CD4-positive, alpha-beta T cell treated with Interleukin-1 beta for 1 hour (primary cell): ENCODE measurements at regions not wholly inside any gene's neighbourhood (a gene's known extent, or its start where the extent isn't known, plus 50 kb on each side); places are given as distances from the start of the nearest gene placed in this dataset.

Source experiments
- DNase-seq, 2 donors: peaks; one replicate each; pipeline ENCODE4 v3.0.0-alpha.2; 2020 to 2022

DNA sequence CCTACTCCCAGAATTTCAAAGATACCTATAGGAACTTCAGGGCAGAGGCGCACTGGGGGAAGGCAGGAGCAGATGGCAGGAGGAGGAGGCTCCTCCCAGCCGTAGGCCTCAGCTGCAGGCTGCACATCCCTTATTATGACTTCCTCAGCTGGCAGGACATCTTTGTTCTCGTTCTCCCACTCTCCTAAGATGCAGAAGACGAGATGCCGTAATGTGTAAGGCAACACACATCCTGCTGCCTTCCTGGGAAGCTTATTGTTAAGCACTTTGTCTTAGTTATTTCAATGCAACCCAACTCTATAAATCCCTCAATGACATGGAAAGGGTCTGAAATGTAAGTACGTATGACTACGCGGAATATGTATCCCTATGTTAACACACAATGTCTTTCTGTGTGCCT lies 599.8 kb upstream of the MGMT start:
- DNase-seq: no peak

DNA sequence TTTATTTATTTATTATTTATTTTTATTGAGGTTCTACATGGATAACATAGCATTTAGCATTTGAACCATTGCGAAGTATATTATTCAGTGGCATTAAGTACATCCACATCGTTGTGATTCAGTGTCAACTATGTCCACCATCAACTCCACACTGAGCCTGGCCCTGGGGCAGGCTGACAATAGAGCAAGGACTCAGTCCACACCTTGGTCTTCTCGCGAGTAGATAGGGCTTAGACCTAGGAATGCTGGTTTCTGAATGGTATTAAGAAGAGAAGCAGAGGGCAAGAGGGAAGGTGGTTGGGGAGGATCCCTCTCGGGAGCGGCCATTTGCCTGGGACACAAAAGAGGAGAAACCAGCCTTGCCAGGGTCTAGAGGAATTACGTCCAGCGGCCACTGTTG lies 599.2 kb upstream of the MGMT start:
- DNase-seq: no peak

DNA sequence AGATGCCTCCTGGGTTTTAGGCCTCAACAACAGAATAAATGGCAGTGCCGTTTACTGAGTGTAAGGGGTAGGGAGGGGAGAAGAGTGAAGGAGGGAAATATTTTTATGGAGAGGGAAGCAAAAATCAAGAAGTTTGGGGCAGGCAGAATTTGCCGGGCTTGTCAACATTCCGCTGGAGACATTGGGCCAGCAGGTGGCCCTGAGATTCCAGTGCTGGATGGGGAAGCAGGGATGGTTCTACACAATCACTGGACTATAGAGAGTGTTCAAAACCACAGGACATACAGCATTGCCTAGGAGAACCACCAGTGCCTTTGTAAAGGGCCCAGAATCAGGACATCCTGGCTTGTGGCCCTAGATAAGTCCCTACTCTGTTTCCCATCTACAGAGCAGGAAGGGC lies 598.6 kb upstream of the MGMT start:
- DNase-seq: no peak

DNA sequence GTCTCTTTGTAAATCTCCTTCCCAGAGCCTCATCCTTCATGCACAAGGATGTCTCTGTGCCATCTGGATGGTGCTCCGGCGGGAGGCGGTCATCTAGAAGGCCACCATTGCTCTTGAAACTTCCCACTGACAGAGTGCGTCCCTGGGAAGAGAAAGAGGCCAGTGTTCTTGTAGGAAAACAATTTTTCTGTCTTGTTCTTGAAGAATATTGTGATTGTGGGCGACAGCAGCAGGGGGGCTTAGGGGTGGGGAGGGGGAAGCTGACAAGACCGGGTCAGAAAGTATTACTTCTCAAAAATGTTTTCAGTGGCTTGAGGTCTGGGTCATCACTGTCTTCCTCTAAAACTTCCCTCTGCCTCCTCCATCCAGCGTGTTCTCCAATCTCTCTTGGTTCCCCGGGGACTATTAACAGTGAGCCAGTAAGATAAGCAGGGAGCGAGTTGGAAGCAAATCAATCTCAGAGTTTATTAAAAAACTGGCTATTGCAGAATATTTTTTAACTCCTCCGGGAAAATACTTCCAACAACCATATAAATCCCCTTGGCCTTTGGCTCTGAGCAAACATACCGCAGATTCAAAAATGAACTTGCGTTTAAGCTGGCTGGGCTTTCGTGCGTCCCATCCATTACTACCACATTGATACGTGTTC lies 597.8 kb upstream of the MGMT start:
- DNase-seq: no peak

DNA sequence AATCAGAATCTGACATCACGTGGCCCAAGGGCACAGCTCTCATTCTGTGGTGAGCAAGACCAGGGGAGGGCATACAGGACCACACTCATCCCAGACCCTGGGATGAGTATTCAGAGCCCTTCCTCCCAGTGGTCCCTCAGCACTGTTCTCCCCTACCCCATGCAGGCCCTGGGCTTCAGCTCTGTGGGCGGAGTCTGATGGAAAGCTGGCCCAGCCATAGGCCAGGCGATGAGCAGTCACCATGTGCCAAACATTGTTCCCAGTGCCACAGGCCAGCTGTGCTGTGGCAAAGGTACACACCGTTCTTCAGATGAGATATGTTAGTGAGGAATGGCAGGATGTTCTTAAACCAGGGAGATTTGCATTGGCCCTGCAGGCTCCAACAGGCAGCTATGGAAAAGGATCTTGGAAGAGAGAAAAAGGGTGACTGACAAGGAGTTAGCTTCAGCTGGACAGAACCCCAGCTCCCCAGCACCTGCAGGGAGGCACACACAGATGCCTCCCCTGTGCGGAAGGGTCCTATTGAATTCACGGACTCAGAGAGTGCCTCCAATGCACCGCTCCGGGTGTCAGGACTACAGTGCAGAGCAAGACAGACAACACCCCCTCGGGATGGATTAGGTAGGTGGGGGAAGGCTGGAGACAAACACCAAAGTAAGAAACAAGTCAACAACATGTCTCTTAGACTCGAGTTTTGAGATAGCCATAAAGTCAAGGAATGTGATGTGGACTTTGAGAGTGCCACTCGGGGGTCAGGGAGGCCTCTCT lies 596.0 kb upstream of the MGMT start:
- DNase-seq: no peak

DNA sequence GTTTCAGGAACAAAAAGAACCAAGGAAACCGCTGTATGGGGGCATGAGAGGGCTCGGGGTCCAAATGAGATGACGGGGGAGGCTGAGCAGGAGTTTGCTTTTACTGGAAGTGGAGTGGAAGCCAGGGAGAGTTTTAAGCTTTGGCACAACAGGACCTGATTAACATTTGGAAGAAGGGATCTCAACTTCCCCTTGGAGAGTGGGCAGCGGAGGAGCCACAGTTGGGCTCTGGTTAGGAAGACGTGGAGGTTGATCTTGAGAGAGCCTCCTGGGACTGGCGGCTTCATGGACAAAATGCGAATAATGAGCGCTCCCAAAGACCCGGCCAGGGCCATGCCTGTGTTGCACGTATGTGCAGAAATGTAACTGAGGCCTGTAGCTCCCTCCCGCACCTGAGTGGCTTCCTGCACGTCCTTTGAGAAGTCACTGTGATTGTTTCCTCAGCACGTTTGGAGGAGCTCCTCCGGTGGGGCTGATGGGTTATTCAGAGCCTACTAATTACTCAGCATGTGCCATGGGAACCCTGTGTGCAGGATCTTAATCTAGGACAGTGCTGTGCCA lies 595.3 kb upstream of the MGMT start:
- no peak for DNase-seq

DNA sequence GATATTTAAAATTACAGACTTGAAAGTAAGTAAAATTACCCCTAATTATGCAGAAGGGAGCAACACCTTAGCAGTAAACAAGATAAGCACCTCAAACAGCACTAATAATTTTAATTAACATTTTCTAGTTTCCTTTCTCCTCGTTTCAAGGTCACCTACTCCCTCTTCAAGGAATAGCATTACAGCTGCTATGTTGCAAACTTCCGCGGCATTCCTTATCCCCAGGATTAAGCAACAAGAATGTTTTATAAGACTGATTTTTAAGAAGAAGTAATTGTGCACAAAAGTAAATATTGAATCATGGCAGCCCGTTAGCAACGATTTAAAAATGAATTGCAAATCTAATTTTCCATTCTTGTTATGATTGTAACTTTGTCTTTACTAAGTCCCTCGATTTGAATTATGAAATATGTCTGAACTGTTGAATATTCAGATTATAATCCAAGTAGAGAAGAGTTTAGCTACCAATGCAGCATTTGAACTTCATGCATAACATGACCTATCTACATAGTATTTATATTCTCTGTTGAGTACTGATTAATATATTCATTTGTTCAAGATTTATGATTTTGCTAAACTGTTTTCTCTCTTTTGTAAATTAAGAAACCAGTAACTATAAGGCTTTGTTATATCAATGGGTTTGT lies 593.5 kb upstream of the MGMT start:
- DNase-seq: no peak

DNA sequence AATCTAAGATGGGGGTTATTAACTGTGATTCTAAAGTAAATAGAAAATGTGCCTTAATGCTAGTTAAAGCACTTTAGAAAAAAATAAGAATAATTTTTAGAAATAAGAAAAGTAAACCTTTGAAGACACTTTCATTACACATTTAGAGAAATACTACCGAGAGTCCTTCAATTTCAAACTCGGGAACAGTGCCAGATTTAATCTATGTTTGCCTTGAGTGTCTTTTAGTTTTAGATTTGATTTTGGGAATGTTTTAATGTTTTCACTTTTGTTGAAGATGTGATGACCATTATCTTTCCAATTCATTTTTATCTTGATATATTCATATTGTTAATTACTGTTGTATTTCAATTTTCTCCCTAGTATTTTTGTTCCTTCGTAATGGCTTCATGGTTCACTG lies 592.7 kb upstream of the MGMT start:
- no peak for DNase-seq

DNA sequence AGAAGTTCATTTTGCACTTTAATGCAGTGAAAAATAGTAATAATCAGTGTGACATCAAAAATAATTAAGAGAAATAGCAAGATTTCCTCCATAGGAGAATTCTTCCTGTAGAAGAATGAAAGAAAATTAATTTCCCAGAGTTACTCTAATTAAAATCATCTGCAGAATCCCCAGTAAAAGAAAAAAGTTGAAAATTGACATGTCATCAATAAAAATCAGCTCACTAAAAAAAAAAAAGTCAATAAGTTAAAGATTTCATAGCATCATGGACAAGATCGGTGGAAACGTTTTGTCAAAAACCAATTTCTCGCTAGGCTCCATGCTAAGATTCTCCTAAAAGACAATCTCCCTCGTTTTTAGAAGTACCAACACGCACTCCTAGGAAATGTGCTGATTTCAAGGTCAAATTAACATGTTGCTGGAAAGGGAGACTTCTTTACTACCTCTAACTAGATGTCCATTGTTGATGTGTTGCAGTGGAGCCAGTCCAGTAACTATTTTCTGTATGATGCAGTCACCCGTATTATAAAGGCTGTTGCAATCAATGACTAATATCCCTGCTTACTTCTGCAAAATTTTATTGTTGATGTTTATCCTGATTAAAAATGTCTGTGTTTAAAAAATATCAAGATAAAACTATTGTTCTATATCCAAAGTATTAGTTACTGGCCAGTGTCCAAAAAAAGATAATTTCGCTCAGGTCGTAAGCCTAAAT lies 591.9 kb upstream of the MGMT start:
- DNase-seq: no peak

DNA sequence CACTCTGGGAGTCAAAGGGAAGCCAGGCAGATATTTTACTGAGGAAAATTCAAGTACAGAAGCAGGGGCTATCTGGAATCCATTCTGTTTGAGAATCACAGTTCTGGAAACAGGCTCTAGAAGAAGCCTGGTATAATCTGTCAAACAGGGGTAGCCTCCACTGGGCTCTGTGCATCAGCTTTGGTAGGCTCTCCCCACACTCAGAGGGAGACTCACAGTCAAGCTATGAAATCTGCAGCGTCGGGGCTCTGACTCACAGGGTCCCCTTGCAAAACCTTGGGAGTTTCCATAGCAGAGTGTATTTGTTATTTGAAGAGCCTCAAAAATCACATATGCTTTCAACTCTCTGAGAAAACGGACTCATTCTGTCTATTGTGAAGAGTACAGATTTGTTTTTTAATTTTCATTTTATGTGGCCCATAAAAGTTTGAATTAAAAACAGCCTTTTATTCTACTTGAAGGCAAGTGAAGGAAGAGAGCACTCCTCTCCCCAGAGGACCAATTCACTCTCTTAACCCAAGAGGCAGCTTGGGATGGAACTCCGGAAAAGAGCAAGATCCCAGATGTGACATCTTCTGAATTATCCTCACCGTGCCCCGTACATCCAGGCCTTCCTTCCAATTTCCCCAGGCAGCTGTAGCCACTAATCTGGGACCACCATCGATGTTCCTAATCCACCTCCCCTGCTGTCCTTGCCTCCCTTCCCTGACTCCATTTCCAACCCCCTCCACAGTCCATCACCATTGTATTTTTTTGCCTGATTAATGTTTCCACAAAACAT lies 590.9 kb upstream of the MGMT start:
- DNase-seq: no peak

DNA sequence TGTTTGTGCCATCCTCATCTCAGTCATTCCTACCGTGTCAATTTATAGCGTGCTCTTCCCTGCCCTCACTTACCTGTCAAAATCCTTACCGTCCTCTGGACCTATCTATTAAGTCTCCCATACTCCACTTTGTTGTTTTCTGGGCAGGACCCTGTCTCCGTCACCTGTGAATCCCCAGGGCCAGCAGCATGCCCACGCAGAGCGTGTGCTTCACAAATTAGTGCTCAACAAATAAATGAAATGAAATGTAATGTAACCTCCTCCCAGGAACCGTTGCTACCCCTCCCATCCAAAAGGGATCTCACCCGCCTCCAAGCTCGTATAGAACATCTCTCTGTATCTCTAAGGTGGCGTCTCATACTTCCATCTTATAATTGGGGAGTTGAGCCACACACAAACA lies 589.9 kb upstream of the MGMT start:
- no peak for DNase-seq

DNA sequence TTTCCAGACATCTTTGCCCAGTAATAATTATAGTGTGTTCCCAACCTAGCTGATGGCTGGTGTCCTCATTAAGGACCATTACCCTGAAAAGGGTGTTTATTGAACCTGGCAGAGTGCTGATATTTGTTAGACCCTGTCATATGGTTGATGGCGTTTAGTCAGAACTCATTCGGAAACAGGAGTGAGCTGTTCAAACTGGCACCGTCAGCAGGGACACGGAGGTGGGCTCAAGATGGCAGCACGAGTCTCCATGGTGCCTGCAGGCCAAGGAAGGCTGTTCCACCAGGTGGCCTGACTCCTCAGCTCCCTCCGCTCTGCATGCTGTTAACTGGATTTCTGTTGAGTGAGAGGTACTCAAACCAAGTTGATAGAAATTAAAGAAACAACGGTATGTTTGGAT lies 589.1 kb upstream of the MGMT start:
- DNase-seq: no peak

DNA sequence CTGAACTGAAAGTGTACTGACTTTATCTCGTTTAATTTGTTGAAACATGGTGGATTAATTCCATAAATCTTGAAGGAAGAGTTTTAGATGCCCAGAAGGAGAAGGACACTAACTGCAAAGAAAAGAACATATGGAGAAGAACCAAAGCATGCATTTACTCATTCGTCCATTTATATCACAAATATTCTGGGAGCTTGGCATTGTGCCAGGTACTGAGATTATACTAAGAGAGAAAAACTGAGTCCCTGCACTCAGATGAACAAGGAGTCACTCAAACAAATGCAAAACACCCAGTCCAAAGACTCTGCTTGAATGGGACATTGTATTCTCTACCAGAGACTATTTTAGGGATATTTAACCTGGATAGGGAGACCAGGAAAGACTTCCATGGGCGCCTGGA lies 588.0 kb upstream of the MGMT start:
- DNase-seq: no peak

DNA sequence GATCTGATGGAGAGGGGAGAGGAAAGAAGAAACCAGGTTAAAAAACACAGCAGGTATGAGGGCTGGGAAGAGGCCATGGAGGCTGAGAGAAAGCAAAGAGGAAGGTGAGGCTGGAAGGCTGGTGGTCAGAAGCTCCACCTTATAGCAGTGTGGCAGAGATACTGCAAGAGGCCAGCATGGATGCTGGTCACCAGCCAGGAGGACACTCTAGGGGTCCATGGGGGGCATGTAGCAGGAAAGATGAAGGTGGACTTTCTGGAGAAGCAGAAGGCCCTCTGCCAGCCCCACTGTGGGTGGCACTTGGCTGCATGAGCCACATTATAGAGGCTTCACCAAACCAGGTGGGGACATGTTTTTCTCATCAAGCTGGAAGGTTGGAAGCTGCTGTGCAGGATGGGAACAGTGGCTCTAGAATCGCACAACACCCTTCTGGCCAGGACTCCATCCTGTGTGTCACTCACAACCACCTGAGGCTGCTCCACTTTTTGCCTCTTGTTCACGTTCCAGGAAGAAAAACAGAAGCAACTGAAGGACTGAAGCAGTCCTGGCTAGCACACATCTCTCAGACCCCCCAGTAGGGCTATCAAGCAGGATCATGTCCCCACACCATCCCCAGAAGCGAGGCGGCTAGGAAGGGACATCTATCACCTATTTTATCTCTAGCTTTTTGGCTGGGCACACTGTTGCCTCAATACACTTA lies 587.5 kb upstream of the MGMT start:
- no peak for DNase-seq

DNA sequence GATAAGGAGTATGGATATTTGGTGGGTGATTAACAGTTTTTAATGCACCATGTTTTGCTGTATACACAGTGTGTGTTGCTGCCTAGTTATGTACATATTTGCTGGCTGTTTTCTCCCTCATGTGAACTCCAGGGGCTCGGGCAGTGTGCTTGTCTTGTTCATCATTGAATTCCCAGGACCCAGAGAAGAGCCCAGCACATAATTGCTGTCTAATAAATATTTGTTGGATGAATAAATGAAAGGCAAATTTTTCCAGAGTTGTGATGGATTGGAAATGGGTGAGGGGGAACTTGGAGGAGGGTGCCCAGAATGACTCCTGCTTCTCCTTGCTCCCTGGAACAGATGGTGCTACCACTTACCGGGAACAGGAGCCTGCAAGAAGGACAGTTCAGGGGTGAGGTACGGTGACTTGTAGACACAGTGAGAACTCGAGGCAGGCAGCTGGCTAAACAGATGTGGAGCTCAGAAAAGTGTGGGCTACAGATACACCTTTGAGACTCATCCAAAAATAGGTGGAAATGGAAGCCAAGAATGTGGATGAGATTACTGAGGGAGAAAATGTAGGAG lies 586.8 kb upstream of the MGMT start:
- no peak for DNase-seq

DNA sequence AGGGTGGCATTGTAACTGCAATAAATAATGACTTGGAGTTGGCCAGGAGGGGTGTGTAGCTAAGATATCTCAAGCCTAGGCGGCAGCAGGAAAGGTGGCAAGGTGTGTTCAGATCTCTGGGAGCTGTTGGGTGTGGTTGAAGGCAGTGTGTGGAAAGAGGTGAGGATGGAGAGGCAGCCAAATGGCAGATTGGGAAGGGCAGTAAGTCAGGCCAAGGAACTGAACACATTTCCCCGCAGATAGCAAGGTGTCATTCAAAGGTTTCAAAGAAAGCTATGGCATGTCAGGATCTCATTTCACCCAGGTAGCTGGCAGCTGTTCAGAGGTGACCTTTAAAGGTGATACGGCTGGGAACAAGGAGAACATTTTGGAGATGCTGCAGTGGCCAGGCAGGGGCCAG lies 586.0 kb upstream of the MGMT start:
- no peak for DNase-seq

DNA sequence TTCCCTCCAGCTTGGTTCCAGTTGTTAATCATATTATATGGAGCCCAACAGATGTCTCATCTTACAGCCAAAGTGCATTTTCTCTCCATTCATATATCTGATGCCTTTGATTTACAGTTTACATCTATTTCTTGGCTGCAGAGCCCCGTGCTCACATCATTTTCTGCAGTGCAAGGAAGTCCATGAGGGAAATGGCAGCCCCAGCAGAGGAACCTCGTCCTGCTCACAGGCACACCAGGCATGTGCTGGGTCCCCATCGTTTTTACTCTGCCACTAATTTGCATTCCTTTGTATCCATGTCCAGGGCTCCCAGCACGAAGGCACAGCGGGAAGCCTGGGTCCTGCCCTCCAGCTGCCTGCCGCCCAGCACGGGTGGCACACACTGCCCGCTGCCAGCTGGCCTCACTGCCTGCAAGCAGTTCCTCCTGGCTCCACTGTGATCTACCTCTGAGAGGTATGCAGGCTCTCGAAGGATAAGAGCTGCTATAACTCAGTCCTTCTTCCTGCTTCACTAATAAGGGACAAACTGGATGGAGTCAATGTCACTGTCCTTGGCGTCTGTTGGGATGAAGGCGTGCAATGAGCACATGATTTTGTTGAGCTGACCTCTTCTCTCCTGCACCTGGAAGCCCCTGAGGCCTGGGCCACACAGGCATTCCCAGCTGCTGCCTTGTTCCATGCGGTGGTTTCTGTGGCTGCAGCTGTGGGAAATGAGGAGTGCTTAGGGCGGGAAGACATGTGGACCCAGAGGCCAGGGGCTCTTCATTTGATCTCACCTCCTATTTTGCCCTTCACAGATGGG lies 583.6 kb upstream of the MGMT start:
- no peak for DNase-seq

DNA sequence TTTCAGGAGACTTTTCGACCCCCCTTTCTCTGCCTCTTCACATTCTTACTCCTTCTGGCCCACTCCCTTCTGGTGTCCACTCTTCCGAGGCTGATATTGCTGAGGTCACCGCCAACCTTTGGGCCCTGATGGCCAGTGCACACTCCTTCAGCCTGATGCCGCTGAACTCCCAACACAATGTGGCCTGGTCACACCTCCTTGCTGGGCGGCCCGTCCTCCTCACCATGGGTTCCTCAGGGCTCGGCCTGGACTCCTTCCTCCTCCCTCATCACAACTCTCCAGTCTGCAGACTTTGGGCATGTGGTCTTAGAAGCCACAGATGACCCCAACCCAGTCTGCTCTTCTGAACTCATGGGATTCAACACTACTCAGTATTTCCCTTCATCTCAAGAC lies 583.0 kb upstream of the MGMT start:
- no peak for DNase-seq

DNA sequence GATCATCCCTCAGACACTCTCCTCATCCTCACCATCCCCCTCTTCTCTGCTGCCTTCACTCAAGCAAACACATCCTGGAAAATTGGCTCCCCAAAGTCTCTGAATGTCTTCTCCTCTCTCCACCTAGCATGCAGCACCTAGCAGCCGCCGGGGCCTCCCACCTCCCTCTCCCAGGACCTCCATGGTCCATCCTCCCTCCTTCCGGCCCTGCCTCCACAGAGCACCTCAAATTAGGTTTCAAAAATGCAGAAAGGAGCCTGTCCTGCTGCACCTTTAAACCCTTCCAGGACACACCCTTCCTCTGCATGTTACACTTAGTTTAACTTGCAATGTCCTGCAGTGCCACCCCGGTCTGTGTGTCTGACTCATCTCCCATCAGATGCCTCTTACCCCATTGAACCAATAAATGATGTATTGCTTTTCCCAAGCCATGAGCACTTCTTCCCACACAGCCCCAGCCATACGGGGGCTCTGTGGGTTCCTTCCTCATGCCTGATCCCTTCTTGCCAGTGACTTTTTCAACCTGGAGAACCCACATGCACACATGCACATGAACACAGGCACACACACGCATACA lies 582.5 kb upstream of the MGMT start:
- DNase-seq: no peak
